ENCODE measurements at regions not wholly inside any gene's neighbourhood (a gene's known extent, or its start where the extent isn't known, plus 50 kb on each side); places are given as distances from the start of the nearest gene placed in this dataset.

DNA sequence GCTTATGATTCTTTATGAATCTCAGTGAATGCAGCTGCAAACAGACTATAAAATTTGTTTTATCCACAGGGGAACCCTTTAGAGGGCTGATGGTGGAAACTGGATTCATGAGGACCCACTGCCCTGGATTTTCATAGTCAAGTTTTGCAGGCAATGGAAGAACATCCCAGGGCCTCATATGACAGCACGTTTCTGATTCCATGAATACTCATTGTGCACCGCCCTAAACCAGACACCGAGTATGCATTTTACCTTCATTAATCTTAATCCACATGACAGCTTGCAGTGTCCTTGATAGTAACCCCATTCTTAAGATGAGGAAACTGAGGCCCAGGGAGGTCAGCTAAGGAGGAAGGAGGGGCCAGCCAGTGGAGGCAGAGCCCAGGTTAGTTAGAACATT, 270.4 kb downstream of the PREX1 start:
- Histone ChIP-seq H3K4me1 (ENCODE audit: control insufficient read depth in 1 of 2, insufficient read depth in 2 of 2, low read length in 2 of 2) (no peaks in the 10 kb centered on the region), H3K36me3 (replicated peaks in 1 of 2; ENCODE audit: control insufficient read depth in 1 of 2, insufficient read depth in 2 of 2, low read length in 2 of 2) (no peaks in the 10 kb centered on the region), H3K4me2 (replicated peaks; ENCODE audit: extremely low read depth, low read length, poor library complexity, severe bottlenecking) (no peak overlapping the region), H3K27ac (ENCODE audit: low read depth in 1 of 2, low read length in 2 of 2) (no peak overlapping the region), H2AFZ (ENCODE audit: insufficient read depth, low read depth, low read length, poor library complexity, severe bottlenecking) (no peak overlapping the region), H3K9ac (ENCODE audit: insufficient read depth, low read length, poor library complexity, severe bottlenecking) (no peak overlapping the region), H3K79me2 (ENCODE audit: insufficient read depth, low read length) (no peaks in the 10 kb centered on the region), H4K20me1 (ENCODE audit: insufficient read depth, low read length) (no peaks in the 10 kb centered on the region), H3K4me3 (replicated peaks in 1 of 3; ENCODE audit: low read depth in 2 of 3, low read length in 3 of 3) (no peak overlapping the region), H3K9me3 (replicated peaks in 1 of 2; ENCODE audit: control insufficient read depth in 1 of 2, insufficient read depth in 1 of 2, low read length in 2 of 2) (no peaks in the 10 kb centered on the region), H3K27me3 (ENCODE audit: control insufficient read depth in 2 of 2, insufficient read depth in 2 of 2, low read length in 2 of 2) (no peaks in the 10 kb centered on the region)
- Mint-ChIP-seq H3K27ac (no peak overlapping the region), H3K4me1 (no peaks in the 10 kb centered on the region), H3K9me3 (no peaks in the 10 kb centered on the region), H3K27me3 (ENCODE audit: low read depth in 3 of 3) (peaks cover 1 to 9% (median 7%) of the 10 kb centered on the region in 3 donors), H3K36me3 (no peaks in the 10 kb centered on the region), H3K4me3 (no peak overlapping the region)
- no CpG with 5 or more reads among the region's 3 CpGs for WGBS (ENCODE audit: insufficient coverage)
- TF ChIP-seq, protein P1, sequence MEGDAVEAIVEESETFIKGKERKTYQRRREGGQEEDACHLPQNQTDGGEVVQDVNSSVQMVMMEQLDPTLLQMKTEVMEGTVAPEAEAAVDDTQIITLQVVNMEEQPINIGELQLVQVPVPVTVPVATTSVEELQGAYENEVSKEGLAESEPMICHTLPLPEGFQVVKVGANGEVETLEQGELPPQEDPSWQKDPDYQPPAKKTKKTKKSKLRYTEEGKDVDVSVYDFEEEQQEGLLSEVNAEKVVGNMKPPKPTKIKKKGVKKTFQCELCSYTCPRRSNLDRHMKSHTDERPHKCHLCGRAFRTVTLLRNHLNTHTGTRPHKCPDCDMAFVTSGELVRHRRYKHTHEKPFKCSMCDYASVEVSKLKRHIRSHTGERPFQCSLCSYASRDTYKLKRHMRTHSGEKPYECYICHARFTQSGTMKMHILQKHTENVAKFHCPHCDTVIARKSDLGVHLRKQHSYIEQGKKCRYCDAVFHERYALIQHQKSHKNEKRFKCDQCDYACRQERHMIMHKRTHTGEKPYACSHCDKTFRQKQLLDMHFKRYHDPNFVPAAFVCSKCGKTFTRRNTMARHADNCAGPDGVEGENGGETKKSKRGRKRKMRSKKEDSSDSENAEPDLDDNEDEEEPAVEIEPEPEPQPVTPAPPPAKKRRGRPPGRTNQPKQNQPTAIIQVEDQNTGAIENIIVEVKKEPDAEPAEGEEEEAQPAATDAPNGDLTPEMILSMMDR (IDR thresholded peaks at IDR 0.05), result no peak
- no peak for DNase-seq
- intact Hi-C loops (cut with micrococcal nuclease), result no loop called here

DNA sequence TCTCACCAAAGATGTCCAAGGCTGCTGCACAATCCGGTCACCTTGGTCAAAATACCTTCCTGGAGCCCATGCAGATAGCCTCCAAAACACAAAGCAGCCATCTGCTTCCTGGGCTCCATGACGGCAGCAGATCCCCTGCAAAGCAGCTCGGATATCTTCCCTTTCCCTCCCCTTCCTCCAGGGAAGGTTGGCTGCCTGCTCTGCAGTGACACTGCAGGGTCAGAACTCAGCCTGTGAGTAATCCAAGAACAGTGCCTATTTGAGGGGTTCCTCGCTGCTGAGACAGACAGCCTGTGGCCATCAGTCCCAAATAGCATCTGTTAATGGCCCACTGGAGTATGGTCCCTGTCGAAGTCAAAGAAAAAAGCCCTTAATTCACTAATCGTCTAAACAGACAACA, 270.8 kb downstream of the PREX1 start:
- H3K27ac Mint-ChIP-seq, result no peak overlapping the region
- peaks cover 2 to 9% (median 7%) of the 10 kb centered on the region in 3 donors for H3K27me3 Mint-ChIP-seq (ENCODE audit: low read depth in 3 of 3)
- H3K79me2 ChIP-seq (ENCODE audit: insufficient read depth, low read length), result no peaks in the 10 kb centered on the region
- no peaks in the 10 kb centered on the region for H4K20me1 ChIP-seq (ENCODE audit: insufficient read depth, low read length)
- no peak for DNase-seq
- no peaks in the 10 kb centered on the region for H3K4me1 Mint-ChIP-seq
- no peak overlapping the region for H3K4me2 ChIP-seq (replicated peaks; ENCODE audit: extremely low read depth, low read length, poor library complexity, severe bottlenecking)
- H3K36me3 Mint-ChIP-seq, result no peaks in the 10 kb centered on the region
- H3K9me3 ChIP-seq (replicated peaks in 1 of 2; ENCODE audit: control insufficient read depth in 1 of 2, insufficient read depth in 1 of 2, low read length in 2 of 2), result no peaks in the 10 kb centered on the region
- H3K9me3 Mint-ChIP-seq, result no peaks in the 10 kb centered on the region
- WGBS (ENCODE audit: insufficient coverage), result 58% methylated on average over 4 of the region's 6 CpGs
- no peaks in the 10 kb centered on the region for H3K4me1 ChIP-seq (ENCODE audit: control insufficient read depth in 1 of 2, insufficient read depth in 2 of 2, low read length in 2 of 2)
- intact Hi-C loops (cut with micrococcal nuclease), result no loop called here
- no peaks in the 10 kb centered on the region for H3K36me3 ChIP-seq (replicated peaks in 1 of 2; ENCODE audit: control insufficient read depth in 1 of 2, insufficient read depth in 2 of 2, low read length in 2 of 2)
- no peaks in the 10 kb centered on the region for H3K27me3 ChIP-seq (ENCODE audit: control insufficient read depth in 2 of 2, insufficient read depth in 2 of 2, low read length in 2 of 2)
- no peak overlapping the region for H3K4me3 Mint-ChIP-seq
- H3K4me3 ChIP-seq (replicated peaks in 1 of 3; ENCODE audit: low read depth in 2 of 3, low read length in 3 of 3), result no peak overlapping the region
- no peak overlapping the region for H3K27ac ChIP-seq (ENCODE audit: low read depth in 1 of 2, low read length in 2 of 2)
- TF ChIP-seq, protein P1 (IDR thresholded peaks at IDR 0.05), result no peak
- no peak overlapping the region for H3K9ac ChIP-seq (ENCODE audit: insufficient read depth, low read length, poor library complexity, severe bottlenecking)
- H2AFZ ChIP-seq (ENCODE audit: insufficient read depth, low read depth, low read length, poor library complexity, severe bottlenecking), result no peak overlapping the region

Data from CD14-positive monocyte (primary cell).